Omental fat pad (tissue), 3 donors: ENCODE measurements at regions not wholly inside any gene's neighbourhood (a gene's known extent, or its start where the extent isn't known, plus 50 kb on each side); places are given as distances from the start of the nearest gene placed in this dataset.

Source experiments
- ATAC-seq: fragments of 150-250 bp; one replicate; pipeline ENCODE4 v1.9.1; 2016; ENCODE audit warnings: mild to moderate bottlenecking, moderate library complexity; ENCODE audit not compliant: low FRiP score
- DNase-seq: peaks from one replicate; pipeline ENCODE4 v3.0.0-alpha.2; 2019; ENCODE audit warnings: low spot score
- CTCF ChIP-seq, 3 donors: fragments of 450-650 bp; IDR thresholded peaks; one replicate each; pipeline ENCODE4 v1.5.1; 2016 to 2017; ENCODE audit warnings: antibody characterized with exemption in 3 of 3, mild to moderate bottlenecking in 3 of 3, moderate library complexity in 2 of 3

- no peak for TF ChIP-seq CTCF (IDR thresholded peaks at IDR 0.05)
- ATAC-seq (no peak), DNase-seq (no peak)
These were observed 376.7 kb upstream of the RORB start for GRCh38 chr9:74120470-74120869.

DNA sequence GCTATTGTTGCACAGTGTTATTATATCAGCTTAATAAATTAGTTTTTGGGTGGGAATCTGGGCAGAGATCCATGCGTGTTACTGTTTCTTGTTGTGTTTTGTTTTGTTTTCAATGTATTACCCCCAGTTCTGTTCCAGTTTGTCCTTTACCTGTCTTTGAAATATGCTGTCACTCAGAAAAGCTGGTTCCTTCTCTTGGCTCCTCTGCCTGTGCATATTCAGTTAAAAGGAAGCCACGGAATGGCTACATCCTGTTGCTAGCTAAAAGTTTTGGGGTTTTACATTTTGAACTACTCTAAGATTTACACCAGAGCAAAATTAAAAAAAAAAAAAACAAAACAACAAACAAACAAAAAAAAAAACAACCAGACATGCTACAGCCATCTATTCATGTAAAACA, 374.9 kb upstream of the RORB start:
- ATAC-seq: no peak
- no peak for TF ChIP-seq CTCF (IDR thresholded peaks at IDR 0.05)
- no peak for DNase-seq

- DNase-seq (no peak), ATAC-seq (no peak)
- no peak for TF ChIP-seq CTCF (IDR thresholded peaks at IDR 0.05)
These were observed 374.5 kb upstream of the RORB start for GRCh38 chr9:74122661-74123060.

- no peak for TF ChIP-seq CTCF (IDR thresholded peaks at IDR 0.05)
- no peak for ATAC-seq
- no peak for DNase-seq
These were observed 371.2 kb upstream of the RORB start for GRCh38 chr9:74125941-74126340.

GRCh38 chr9:74132986-74133385, 364.1 kb upstream of the RORB start:
- TF ChIP-seq CTCF (IDR thresholded peaks at IDR 0.05): no peak
- DNase-seq (no peak), ATAC-seq (no peak)

- no peak for TF ChIP-seq CTCF (IDR thresholded peaks at IDR 0.05)
- DNase-seq: no peak
- no peak for ATAC-seq
These were observed 363.2 kb upstream of the RORB start for GRCh38 chr9:74133921-74134320.

DNA sequence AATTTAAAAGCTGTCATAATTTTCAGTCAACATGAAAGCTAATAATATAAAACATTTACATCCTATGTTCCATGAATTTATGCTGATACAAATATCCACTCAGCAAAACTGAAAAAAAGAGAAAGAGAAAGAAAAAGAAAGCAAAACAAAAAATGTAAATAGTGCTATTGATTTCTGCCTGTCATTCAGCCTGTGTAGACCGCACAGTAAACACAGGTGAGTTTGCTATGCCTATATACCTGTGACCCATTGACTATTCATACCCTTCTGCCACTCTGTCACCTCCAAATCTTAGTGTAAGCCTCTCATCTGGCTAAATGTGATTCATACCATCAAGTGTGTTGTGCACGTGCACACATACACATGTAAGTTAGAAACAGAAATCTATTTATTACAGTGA, 359.0 kb upstream of the RORB start:
- TF ChIP-seq CTCF (IDR thresholded peaks at IDR 0.05): no peak

More for the DNA sequence above, 359.0 kb upstream of the RORB start:
- ATAC-seq (no peak), DNase-seq (no peak)
